Colonic mucosa (tissue), 4 donors: ENCODE measurements at regions not wholly inside any gene's neighbourhood (a gene's known extent, or its start where the extent isn't known, plus 50 kb on each side); places are given as distances from the start of the nearest gene placed in this dataset.

ENCODE experiments used
- DNase-seq: peaks from one replicate; pipeline ENCODE4 v3.0.0-alpha.2; 2020
- H3K27ac ChIP-seq: fragments of 200-600 bp; one replicate; pipeline ENCODE4 v1.8.0; 2021
- H3K27me3 ChIP-seq: fragments of 200-600 bp; one replicate; pipeline ENCODE4 v1.8.0; 2021
- H3K36me3 ChIP-seq: fragments of 200-600 bp; one replicate; pipeline ENCODE4 v1.8.0; 2021
- H3K4me1 ChIP-seq: fragments of 200-600 bp; one replicate; pipeline ENCODE4 v1.8.0; 2021; ENCODE audit warnings: mild to moderate bottlenecking
- H3K4me3 ChIP-seq: fragments of 200-600 bp; one replicate; pipeline ENCODE4 v1.8.0; 2021
- H3K9ac ChIP-seq, 2 donors: one replicate each; pipeline ENCODE4 v1.7.0; 2013; ENCODE audit warnings: control low read depth in 2 of 2, low read depth in 2 of 2, low read length in 2 of 2
- H3K9me3 ChIP-seq: fragments of 200-600 bp; one replicate; pipeline ENCODE4 v1.8.0; 2021
- intact Hi-C: fragments of 100-400 bp; cut with DNase I; formaldehyde crosslinking; loops from one replicate; pipeline ENCODE4 v1.14.1; 2022
- TF ChIP-seq, protein P1 (sequence below): fragments of 200-600 bp; IDR thresholded peaks from one replicate; pipeline ENCODE4 v1.8.0; 2022; ENCODE audit warnings: antibody characterized with exemption, mild to moderate bottlenecking
- donor health status: healthy.
- donor health status: DM: no; HTN: no; CAD: no.
- donor health status: DM: no; HTN: no; CAD: no.

DNA sequence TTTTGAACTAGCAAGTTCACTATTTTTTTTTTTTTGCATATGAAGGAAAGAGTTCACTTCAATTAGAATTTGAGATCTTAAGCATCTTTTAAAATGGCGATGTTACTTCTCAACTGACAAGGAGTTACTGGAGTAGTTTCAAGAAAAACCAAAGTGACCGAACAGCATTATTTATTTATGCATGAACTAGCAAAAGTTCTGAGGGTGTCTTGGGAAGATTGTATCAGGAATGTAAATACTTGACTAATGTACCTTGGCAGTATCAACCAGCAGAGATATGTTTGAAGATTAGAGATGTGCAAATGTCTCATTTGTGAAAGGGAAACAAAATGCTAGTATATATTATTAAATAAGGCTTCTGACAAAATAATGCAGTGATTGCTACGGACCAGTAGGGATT is 203.9 kb downstream of the KBTBD8 start:
- no peak overlapping the region for H3K4me3 ChIP-seq
- TF ChIP-seq, protein P1, sequence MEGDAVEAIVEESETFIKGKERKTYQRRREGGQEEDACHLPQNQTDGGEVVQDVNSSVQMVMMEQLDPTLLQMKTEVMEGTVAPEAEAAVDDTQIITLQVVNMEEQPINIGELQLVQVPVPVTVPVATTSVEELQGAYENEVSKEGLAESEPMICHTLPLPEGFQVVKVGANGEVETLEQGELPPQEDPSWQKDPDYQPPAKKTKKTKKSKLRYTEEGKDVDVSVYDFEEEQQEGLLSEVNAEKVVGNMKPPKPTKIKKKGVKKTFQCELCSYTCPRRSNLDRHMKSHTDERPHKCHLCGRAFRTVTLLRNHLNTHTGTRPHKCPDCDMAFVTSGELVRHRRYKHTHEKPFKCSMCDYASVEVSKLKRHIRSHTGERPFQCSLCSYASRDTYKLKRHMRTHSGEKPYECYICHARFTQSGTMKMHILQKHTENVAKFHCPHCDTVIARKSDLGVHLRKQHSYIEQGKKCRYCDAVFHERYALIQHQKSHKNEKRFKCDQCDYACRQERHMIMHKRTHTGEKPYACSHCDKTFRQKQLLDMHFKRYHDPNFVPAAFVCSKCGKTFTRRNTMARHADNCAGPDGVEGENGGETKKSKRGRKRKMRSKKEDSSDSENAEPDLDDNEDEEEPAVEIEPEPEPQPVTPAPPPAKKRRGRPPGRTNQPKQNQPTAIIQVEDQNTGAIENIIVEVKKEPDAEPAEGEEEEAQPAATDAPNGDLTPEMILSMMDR: no peak
- no peak overlapping the region for H3K9ac ChIP-seq
- intact Hi-C loops: no loop called here
- H3K36me3 ChIP-seq: no peaks in the 10 kb centered on the region
- no peak for DNase-seq
- no peaks in the 10 kb centered on the region for H3K27me3 ChIP-seq
- H3K27ac ChIP-seq: no peak overlapping the region
- no peaks in the 10 kb centered on the region for H3K4me1 ChIP-seq
- no peaks in the 10 kb centered on the region for H3K9me3 ChIP-seq

DNA sequence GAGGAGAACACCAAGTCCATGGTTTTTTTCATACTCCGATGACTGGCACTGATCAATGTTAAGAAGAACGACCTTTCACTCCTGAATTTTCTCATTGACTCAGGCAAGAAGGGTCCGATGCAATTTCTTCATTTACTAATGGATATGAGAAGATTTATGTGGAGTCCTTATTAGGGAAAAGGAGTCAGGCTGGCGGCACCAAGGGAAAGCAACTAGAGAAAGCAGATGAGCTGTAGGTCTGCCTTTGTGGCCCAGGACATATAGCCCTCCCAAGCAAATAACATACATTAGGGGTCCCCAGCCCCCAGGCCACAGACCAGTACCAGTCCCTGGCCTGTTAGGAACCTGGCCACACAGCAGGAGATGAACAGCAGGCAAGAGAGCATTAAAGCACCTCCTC is 206.8 kb downstream of the KBTBD8 start:
- no peak overlapping the region for H3K4me3 ChIP-seq
- intact Hi-C loops: no loop called here
- no peaks in the 10 kb centered on the region for H3K36me3 ChIP-seq
- H3K9ac ChIP-seq: no peak overlapping the region
- TF ChIP-seq, protein P1: no peak
- no peaks in the 10 kb centered on the region for H3K9me3 ChIP-seq
- no peaks in the 10 kb centered on the region for H3K27me3 ChIP-seq
- H3K4me1 ChIP-seq: no peaks in the 10 kb centered on the region
- no peak overlapping the region for H3K27ac ChIP-seq
- no peak for DNase-seq

DNA sequence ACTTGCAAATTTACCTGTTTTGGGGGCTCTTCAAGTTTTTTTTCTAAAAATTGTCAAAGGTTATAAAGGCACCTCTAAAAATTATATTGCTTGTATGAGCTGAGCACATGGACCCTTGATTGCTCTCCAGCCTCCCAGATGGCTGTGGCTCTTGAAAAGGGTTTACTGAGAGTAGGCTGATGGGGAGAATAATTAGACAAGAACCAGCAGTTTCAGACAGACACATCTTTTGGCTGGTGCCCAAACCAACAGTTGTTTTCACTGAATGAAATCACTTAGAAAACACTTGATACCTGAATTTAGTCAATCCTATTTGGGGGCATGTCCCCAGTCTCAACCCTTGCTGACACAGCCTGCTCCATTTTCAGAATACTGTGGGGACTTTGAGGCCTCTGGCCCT is 217.6 kb downstream of the KBTBD8 start:
- no peak for DNase-seq

DNA sequence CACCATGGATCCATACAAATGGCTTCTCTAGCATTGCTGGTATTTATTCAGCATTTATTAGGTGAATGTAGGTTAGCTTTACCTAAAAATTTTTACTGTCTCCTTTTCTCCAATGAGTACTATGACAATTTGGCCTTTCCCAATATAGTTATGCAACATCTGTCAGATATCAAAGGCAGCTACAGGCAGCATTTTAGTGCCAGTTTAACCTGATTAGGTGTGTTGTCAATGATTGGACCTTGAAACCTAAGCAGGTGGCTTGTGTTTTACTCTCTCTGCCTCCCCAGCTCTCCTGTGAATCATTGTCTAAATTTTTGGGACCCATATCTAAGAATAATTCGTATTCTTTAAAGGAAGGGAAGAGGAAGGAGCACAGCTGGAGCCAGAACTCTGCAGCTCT is 228.9 kb downstream of the KBTBD8 start:
- Histone ChIP-seq H3K27me3 (no peaks in the 10 kb centered on the region), H3K4me1 (no peaks in the 10 kb centered on the region), H3K9ac (no peak overlapping the region), H3K4me3 (no peak overlapping the region), H3K27ac (no peak overlapping the region), H3K36me3 (no peaks in the 10 kb centered on the region), H3K9me3 (no peaks in the 10 kb centered on the region)
- TF ChIP-seq, protein P1: no peak
- DNase-seq: no peak
- intact Hi-C loops: no loop called here

More for the DNA sequence above, 217.6 kb downstream of the KBTBD8 start:
- Histone ChIP-seq H3K27ac (no peak overlapping the region), H3K9me3 (no peaks in the 10 kb centered on the region), H3K4me1 (no peaks in the 10 kb centered on the region), H3K4me3 (no peak overlapping the region), H3K9ac (no peak overlapping the region), H3K36me3 (no peaks in the 10 kb centered on the region), H3K27me3 (no peaks in the 10 kb centered on the region)
- TF ChIP-seq, protein P1: no peak
- intact Hi-C loops: no loop called here

DNA sequence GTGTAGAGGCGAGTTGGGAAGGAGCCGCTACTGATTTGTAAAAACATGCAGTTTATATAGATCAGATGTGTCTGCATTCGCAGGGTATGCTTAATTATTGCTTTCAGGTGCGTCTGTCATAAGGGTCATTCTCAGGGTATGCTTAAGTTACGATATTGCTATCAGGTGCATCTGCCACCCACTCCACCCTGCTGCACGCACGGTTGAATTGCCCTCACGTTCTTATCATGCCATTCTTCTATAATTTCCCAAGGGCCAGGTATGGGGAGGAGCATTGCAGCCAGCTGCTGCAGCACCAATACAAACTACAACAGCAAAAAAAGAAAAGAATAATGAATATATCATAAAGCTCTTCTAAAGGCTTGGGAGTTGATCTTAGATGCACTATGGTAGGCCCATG is 230.0 kb downstream of the KBTBD8 start:
- H3K4me3 ChIP-seq: no peak overlapping the region
- no peaks in the 10 kb centered on the region for H3K9me3 ChIP-seq
- TF ChIP-seq, protein P1: no peak
- no peaks in the 10 kb centered on the region for H3K27me3 ChIP-seq
- H3K27ac ChIP-seq: no peak overlapping the region
- no peak for DNase-seq
- H3K36me3 ChIP-seq: no peaks in the 10 kb centered on the region
- intact Hi-C loops: no loop called here
- no peaks in the 10 kb centered on the region for H3K4me1 ChIP-seq
- H3K9ac ChIP-seq: no peak overlapping the region

DNA sequence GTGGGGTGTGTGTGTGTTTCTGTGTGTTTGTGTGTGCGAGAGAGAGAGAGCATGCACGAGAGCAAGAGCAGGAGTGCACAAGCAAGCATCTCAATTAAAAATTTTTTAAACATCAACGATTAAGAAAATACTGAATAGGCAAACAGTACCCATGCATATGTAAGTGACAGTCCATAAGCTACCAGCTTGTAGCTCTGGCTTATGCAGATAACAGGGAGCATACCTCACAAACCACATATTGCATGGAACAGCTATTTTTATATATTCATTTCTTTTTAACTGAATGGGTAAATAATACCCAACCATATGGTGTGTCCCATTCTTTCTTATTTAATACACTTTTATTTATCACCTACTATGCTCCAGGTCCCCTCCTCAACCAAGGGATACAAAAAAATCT is 234.5 kb downstream of the KBTBD8 start:
- DNase-seq: no peak
- H3K27ac ChIP-seq: no peak overlapping the region
- TF ChIP-seq, protein P1: no peak
- H3K27me3 ChIP-seq: no peaks in the 10 kb centered on the region
- H3K9me3 ChIP-seq: no peaks in the 10 kb centered on the region
- no peaks in the 10 kb centered on the region for H3K4me1 ChIP-seq
- intact Hi-C loops: no loop called here
- H3K36me3 ChIP-seq: no peaks in the 10 kb centered on the region
- no peak overlapping the region for H3K9ac ChIP-seq
- no peak overlapping the region for H3K4me3 ChIP-seq
